Muscle of arm (tissue), 1 donor: ENCODE measurements at regions not wholly inside any gene's neighbourhood (a gene's known extent, or its start where the extent isn't known, plus 50 kb on each side); places are given as distances from the start of the nearest gene placed in this dataset.
"Not testable (repeated sequence)": the region's sequence is repeated elsewhere in the genome, so short reads cannot be mapped to it uniquely, and the experiment has no call there.

Experiments used
- DNase-seq: peaks from one replicate; pipeline ENCODE4 v3.0.0-alpha.2; 2013

- no peak for DNase-seq
These were observed 79.5 kb downstream of the FAM161A start for GRCh38 chr2:61774351-61774750.

GRCh38 chr2:61771904-61772845, 81.7 kb downstream of the FAM161A start:
- no peak for DNase-seq

GRCh38 chr2:61770746-61771145, 83.1 kb downstream of the FAM161A start:
- no peak for DNase-seq

DNA sequence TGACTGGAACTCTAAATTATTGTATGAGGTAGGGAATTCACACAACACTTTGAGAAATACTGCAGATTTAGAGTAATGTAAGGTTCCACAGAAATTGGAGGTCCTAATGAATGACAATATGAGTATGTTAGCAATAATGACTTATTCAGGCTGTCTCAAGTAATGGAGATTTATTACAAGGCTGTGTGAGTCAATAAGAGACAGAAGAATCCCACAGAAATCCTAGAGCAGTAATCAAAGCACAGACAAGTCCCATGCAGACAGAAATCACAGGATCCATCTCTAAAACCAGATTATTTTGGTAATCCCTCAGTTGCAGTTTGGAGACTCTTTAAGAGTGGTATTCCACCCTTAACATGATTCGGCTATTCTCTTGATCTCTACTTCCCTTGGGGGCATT, 83.6 kb downstream of the FAM161A start:
- no peak for DNase-seq

DNA sequence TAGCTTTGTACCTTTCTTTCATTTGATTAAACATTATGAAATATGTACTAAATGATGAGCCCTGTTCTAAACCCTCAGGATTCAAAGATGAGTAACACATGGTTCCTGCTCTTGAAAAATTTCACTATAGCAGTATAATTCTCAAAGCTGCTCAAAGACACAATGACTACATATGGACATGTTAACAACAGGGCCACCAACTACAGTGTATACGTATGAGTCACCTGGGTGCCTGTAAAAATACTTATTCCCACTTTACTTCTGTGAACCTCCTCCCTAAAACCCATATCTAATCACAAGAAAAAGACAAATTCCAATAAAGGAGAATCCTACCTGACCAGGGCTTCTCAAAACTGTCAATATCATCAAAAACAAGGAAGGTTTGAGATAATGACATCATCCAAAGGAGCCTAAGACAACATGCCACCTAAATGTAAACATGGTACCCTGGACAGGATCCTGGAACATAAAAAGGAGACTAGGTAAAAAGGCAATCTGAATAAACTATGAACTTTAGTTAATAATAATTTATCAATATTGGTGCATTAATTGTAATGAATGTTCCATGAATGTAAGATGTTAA, 84.7 kb downstream of the FAM161A start:
- no peak for DNase-seq

- DNase-seq, result peak; percentile 98
These were observed 89.6 kb downstream of the FAM161A start for GRCh38 chr2:61764035-61764800.

GRCh38 chr2:61763605-61764034, 90.2 kb downstream of the FAM161A start:
- DNase-seq, result peak; percentile 86

DNA sequence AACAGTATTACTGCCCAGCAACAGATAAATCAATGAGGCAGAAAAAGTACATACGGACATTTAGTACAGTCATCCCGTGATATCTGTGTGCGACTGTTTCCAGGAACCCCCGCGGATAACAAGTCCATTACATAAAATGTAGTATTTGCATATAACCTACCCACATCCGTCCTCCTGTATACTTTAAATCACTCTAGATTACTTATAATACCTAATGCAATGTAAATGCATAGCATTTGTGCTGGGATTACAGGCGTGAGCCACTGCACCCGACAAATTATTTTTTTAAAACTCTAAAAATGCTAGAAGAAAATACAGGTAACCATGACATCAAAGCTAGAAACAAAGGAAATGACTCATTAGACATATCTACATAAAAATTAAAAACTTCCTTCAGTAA, 91.6 kb downstream of the FAM161A start:
- no peak for DNase-seq

GRCh38 chr2:61759718-61760117, 94.1 kb downstream of the FAM161A start:
- no peak for DNase-seq

- no peak for DNase-seq
These were observed 94.9 kb downstream of the FAM161A start for GRCh38 chr2:61759005-61759404.

GRCh38 chr2:61758159-61758558, 95.7 kb downstream of the FAM161A start:
- DNase-seq, result no peak

GRCh38 chr2:61753512-61753911, 100.3 kb downstream of the FAM161A start:
- DNase-seq, result no peak

- DNase-seq, result no peak
These were observed 103.2 kb downstream of the FAM161A start for GRCh38 chr2:61750624-61751023.

DNA sequence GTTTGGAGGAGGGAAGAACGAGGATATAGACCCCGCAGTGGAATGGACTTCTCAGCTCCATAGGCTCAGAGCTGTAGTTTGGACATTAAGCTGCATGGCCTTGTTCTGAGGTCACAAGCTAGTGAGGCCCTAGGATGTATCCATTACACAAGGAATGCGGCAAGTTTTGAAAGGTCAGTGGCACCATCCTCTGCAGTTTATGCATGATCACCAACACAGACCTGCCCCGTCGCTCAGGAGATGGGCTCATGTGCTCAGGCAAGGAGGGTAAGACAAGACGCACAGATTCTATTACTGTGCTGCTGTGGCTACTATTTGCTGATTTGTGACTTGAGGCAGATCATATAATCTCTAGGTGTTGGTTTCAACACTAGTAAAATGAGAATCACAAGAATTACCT, 110.9 kb downstream of the FAM161A start:
- no peak for DNase-seq

- DNase-seq, result no peak
These were observed 116.0 kb downstream of the FAM161A start for GRCh38 chr2:61737841-61738240.

- no peak for DNase-seq
These were observed 116.9 kb downstream of the FAM161A start for GRCh38 chr2:61736953-61737352.

GRCh38 chr2:61733563-61733962, 120.3 kb downstream of the FAM161A start:
- no peak for DNase-seq

GRCh38 chr2:61732787-61733186, 121.1 kb downstream of the FAM161A start:
- no peak for DNase-seq

GRCh38 chr2:61727746-61728145, 126.1 kb downstream of the FAM161A start:
- DNase-seq, result no peak

GRCh38 chr2:61726456-61727209, 127.2 kb downstream of the FAM161A start:
- no peak for DNase-seq

GRCh38 chr2:61723364-61723763, 130.5 kb downstream of the FAM161A start:
- not testable (repeated sequence) for DNase-seq

- DNase-seq, result no peak
These were observed 131.1 kb downstream of the FAM161A start for GRCh38 chr2:61722800-61723199.
